GM12891 (cell line): ENCODE measurements at regions not wholly inside any gene's neighbourhood (a gene's known extent, or its start where the extent isn't known, plus 50 kb on each side); places are given as distances from the start of the nearest gene placed in this dataset.

Experiments used
- PAX5 ChIP-seq: IDR thresholded peaks from 2 replicates; pipeline ENCODE4 v1.6.1; 2011; ENCODE audit warnings: low read length, moderate library complexity, mild to moderate bottlenecking; ENCODE audit not compliant: insufficient read depth, severe bottlenecking
- POLR2A ChIP-seq: IDR thresholded peaks from 2 replicates; pipeline ENCODE4 v1.6.1; 2011; ENCODE audit warnings: low read depth, low read length, control low read depth
- POLR2AphosphoS5 ChIP-seq: IDR thresholded peaks from 2 replicates; pipeline ENCODE4 v1.6.1; 2011; ENCODE audit warnings: low read depth, low read length, control low read depth
- SPI1 ChIP-seq: IDR thresholded peaks from 2 replicates; pipeline ENCODE4 v1.6.1; 2011; ENCODE audit warnings: low read depth, low read length, control low read depth
- TAF1 ChIP-seq: IDR thresholded peaks from 2 replicates; pipeline ENCODE4 v1.6.1; 2011; ENCODE audit warnings: low read depth, low read length, control low read depth

DNA sequence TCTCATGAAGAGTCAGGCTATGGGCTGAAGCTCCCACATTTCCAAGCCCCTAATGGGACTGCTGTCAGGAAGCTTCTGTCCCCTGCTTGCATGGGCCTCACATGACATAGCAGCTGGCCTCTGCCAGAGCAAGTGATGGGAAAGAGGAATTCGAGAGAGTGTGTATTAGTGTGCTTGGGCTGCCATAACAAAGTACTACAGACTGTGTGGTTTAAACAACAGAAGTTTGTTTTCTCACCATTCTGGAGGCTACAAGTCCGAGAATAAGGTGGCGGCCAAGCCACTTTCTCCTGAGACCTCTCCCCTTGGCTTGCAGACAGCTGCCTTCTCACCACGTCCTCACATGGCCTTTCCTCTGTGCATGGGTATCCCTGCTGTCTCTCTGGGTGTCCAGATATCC is 274.4 kb downstream of the NUAK1 start:
- no peak for TF ChIP-seq POLR2A
- TF ChIP-seq TAF1: no peak
- no peak for TF ChIP-seq PAX5
- no peak for TF ChIP-seq POLR2AphosphoS5
- no peak for TF ChIP-seq SPI1
